Kidney (tissue), 13 donors: ENCODE measurements at regions not wholly inside any gene's neighbourhood (a gene's known extent, or its start where the extent isn't known, plus 50 kb on each side); places are given as distances from the start of the nearest gene placed in this dataset.

ENCODE experiments used
- DNase-seq, 5 donors: peaks; one replicate each; pipeline ENCODE4 v3.0.0-alpha.2; 2013 to 2020
- FAIRE-seq: peaks from 2 replicates; lab custom pipeline; 2012; peaks lifted over from hg19 to GRCh38; lab: Jason Lieb, UNC
- H3K27ac ChIP-seq, 2 donors: one replicate each; pipeline ENCODE4 v1.7.0; 2013; ENCODE audit warnings: low read depth in 2 of 2, low read length in 2 of 2, inconsistent platforms in 1 of 2
- H3K27me3 ChIP-seq: one replicate; pipeline ENCODE4 v1.7.1; 2013; ENCODE audit warnings: low read length, inconsistent platforms; ENCODE audit not compliant: control insufficient read depth, insufficient read depth
- H3K36me3 ChIP-seq, 3 donors: one replicate each; pipeline versions ENCODE4 v1.7.0 to v1.7.1; 2013; ENCODE audit warnings: low read length in 3 of 3, control low read depth in 1 of 3, inconsistent platforms in 1 of 3; ENCODE audit not compliant: insufficient read depth in 3 of 3, control insufficient read depth in 2 of 3
- H3K4me1 ChIP-seq, 3 donors: one replicate each; pipeline versions ENCODE4 v1.7.0 to v1.7.1; 2013; ENCODE audit warnings: low read length in 3 of 3, inconsistent platforms in 1 of 3, low read depth in 1 of 3; ENCODE audit not compliant: control insufficient read depth in 2 of 3, insufficient read depth in 2 of 3
- H3K4me3 ChIP-seq, 3 donors: one replicate each; pipeline versions ENCODE4 v1.7.0 to v1.8.1; 2013; ENCODE audit warnings: low read length in 3 of 3, control low read depth in 1 of 3, inconsistent platforms in 1 of 3
- H3K9ac ChIP-seq, 3 donors: one replicate each; pipeline versions ENCODE4 v1.7.0 to v1.7.1; 2013; ENCODE audit warnings: low read length in 3 of 3, control low read depth in 1 of 3, inconsistent platforms in 1 of 3
- H3K9me3 ChIP-seq, 3 donors: one replicate each; pipeline versions ENCODE4 v1.7.0 to v1.7.1; 2013; ENCODE audit warnings: low read length in 3 of 3, control low read depth in 1 of 3, inconsistent platforms in 1 of 3; ENCODE audit not compliant: control insufficient read depth in 2 of 3, insufficient read depth in 1 of 3
- intact Hi-C: fragments of 100-400 bp; cut with DNase I; formaldehyde crosslinking; loops from one replicate; pipeline ENCODE4 v1.11.1; 2022
- TF ChIP-seq, protein P1 (sequence below): IDR thresholded peaks from 3 replicates; pipeline ENCODE4 v1.5.1; 2012; ENCODE audit warnings: mild to moderate bottlenecking, moderate library complexity, borderline replicate concordance; ENCODE audit not compliant: insufficient read depth; ENCODE audit errors: extremely low read depth
- donor health status: control.
- donor health status: control.
- donor health status: control.
- donor health status: control.
- donor health status: control.
- donor health status: DM: yes; HTN: yes; CAD: no.
- donor health status: Normal renal cell carcinoma (clear cell type).

DNA sequence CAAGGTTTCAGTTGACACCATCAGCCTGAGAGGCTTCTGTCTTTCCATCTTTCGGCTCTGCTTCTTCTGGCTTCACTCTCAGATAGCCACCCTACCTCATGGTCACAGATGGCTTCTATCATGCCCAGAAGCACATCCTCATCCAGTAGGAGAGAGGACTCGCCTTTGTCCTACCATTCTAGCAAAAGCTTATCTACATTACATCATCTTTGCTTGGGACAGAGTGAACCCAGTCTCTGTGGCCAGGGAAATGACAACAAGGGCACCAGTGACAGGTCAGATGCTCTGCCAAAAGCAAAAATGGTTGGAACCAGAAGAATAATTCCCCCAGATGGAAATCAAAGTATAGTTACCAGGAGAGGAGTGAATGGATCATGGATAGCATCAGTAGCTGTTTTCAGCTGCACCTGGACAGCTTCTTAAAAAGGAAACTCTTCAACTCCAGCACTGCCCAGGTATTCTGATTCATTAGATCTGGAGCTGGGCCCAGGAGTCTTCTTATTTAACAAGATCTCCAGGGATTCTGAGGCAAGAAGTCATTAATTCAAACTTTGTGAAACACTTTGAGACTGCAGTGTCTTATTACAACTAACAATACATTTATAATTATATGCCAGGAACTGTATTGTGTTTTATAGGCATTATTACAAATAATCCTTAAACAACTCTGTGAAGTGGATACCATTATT lies 257.7 kb upstream of the UBE2E3 start:
- Histone ChIP-seq H3K4me1 (no peaks in the 10 kb centered on the region), H3K27ac (no peak overlapping the region), H3K27me3 (no peaks in the 10 kb centered on the region), H3K9me3 (no peaks in the 10 kb centered on the region), H3K36me3 (no peaks in the 10 kb centered on the region), H3K4me3 (no peak overlapping the region), H3K9ac (no peak overlapping the region)
- TF ChIP-seq, protein P1, sequence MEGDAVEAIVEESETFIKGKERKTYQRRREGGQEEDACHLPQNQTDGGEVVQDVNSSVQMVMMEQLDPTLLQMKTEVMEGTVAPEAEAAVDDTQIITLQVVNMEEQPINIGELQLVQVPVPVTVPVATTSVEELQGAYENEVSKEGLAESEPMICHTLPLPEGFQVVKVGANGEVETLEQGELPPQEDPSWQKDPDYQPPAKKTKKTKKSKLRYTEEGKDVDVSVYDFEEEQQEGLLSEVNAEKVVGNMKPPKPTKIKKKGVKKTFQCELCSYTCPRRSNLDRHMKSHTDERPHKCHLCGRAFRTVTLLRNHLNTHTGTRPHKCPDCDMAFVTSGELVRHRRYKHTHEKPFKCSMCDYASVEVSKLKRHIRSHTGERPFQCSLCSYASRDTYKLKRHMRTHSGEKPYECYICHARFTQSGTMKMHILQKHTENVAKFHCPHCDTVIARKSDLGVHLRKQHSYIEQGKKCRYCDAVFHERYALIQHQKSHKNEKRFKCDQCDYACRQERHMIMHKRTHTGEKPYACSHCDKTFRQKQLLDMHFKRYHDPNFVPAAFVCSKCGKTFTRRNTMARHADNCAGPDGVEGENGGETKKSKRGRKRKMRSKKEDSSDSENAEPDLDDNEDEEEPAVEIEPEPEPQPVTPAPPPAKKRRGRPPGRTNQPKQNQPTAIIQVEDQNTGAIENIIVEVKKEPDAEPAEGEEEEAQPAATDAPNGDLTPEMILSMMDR, result no peak
- no peak for DNase-seq
- no peak for FAIRE-seq
- intact Hi-C loops, result no loop called here

DNA sequence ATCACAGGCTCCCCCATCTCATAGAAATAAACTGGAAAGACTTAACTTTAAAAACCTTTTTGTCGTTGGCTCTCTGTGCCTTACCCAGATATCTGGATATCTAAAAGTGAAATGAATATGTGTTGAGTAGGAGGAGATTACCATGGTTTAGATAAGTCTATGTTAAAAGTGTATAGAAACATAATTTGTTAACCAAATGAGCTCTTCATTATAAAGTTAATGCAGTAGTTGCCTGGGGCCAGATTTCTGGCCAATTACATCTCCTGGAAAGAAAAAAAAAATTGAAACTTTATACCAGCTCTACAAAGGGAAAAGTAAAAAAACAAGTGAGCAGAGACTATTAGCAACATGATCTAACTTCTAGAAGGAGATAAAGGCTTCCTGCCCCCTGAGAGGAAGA lies 259.6 kb upstream of the UBE2E3 start:
- no peak overlapping the region for H3K27ac ChIP-seq
- H3K9me3 ChIP-seq, result no peaks in the 10 kb centered on the region
- intact Hi-C loops, result no loop called here
- H3K36me3 ChIP-seq, result no peaks in the 10 kb centered on the region
- H3K9ac ChIP-seq, result no peak overlapping the region
- H3K4me1 ChIP-seq, result no peaks in the 10 kb centered on the region
- H3K27me3 ChIP-seq, result no peaks in the 10 kb centered on the region
- no peak for FAIRE-seq
- no peak for DNase-seq
- TF ChIP-seq, protein P1, result no peak
- no peak overlapping the region for H3K4me3 ChIP-seq

DNA sequence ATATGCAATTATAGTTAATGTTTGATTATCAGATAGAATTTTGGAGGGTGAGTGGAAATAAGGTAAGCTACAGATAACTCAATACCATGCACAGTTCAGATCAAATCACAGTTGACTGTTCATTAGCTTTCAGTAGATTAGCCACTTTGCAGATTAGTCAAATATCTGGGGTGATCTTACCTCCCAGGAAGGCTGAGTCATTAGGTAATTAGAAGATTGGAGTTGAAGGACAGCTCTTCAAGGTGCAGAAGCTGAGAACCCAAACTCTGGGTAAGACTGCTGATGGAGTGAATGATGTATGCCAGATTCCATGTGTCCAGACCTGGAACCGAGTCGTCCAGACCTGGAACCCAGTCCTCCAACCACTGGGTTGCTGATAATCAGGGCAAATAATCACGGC lies 262.8 kb upstream of the UBE2E3 start:
- no peak overlapping the region for H3K4me3 ChIP-seq
- H3K36me3 ChIP-seq, result no peaks in the 10 kb centered on the region
- H3K9me3 ChIP-seq, result peaks cover 0 to 2% (median 0%) of the 10 kb centered on the region in 3 donors
- TF ChIP-seq, protein P1, result no peak
- no peak for FAIRE-seq
- no peaks in the 10 kb centered on the region for H3K4me1 ChIP-seq
- DNase-seq, result no peak
- no peak overlapping the region for H3K27ac ChIP-seq
- H3K9ac ChIP-seq, result no peak overlapping the region
- intact Hi-C loops, result no loop called here
- no peaks in the 10 kb centered on the region for H3K27me3 ChIP-seq
